B cell (primary cell): ENCODE measurements at regions not wholly inside any gene's neighbourhood (a gene's known extent, or its start where the extent isn't known, plus 50 kb on each side); places are given as distances from the start of the nearest gene placed in this dataset.

Source experiments
- ATAC-seq: fragments of 200-7000 bp; cut with Tn5 transposase; one replicate; pipeline ENCODE4 v1.10.0; 2021; ENCODE audit warnings: low read depth, mild to moderate bottlenecking, moderate number of reproducible peaks, moderate library complexity
- CTCF ChIA-PET: fragments of 350-600 bp; sonication (Branson Sonifier 250); formaldehyde crosslinking; loops from one replicate; lab custom pipeline; 2021; ENCODE audit warnings: antibody characterized with exemption, inconsistent platforms; lab: Charles Lee
- POLR2A ChIA-PET: fragments of 350-600 bp; sonication (Branson Sonifier 250); formaldehyde crosslinking; loops from one replicate; lab custom pipeline; 2021; ENCODE audit warnings: antibody characterized with exemption; lab: Charles Lee
- DNase-seq: peaks from one replicate; pipeline ENCODE4 v3.0.0; 2013
- H2AFZ ChIP-seq: 2 replicates; pipeline ENCODE4 v1.6.1; 2012; ENCODE audit warnings: mild to moderate bottlenecking, low read depth, low read length; ENCODE audit not compliant: insufficient read depth, poor library complexity, severe bottlenecking
- H3K27ac ChIP-seq, 2 donors: 1 replicate in 1 of 2; 2 replicates in 1 of 2; pipeline ENCODE4 v1.5.1; 2012 to 2013; ENCODE audit warnings: low read length in 2 of 2, mild to moderate bottlenecking in 2 of 2, moderate library complexity in 1 of 2
- H3K27me3 ChIP-seq, 4 experiments: fragments of 200-600 bp in 1 of 4; sonication (generic) in 1 of 4; replicated peaks in 1 of 4; 1 replicate in 2 of 4; 2 replicates in 2 of 4; pipeline versions ENCODE4 v1.6.1 to v1.7.0; 2013 to 2016; ENCODE audit warnings: low read length in 3 of 4, mild to moderate bottlenecking in 2 of 4, mixed read lengths in 1 of 4, moderate library complexity in 1 of 4; ENCODE audit not compliant: insufficient read depth in 4 of 4, control insufficient read depth in 3 of 4; ENCODE audit errors: control extremely low read depth in 1 of 4
- H3K36me3 ChIP-seq, 2 experiments: replicated peaks in 1 of 2; 1 replicate in 1 of 2; 2 replicates in 1 of 2; pipeline versions ENCODE4 v1.6.1 to v1.7.1; 2013; ENCODE audit warnings: low read length in 1 of 2; ENCODE audit not compliant: insufficient read depth in 2 of 2, control insufficient read depth in 1 of 2; ENCODE audit errors: control extremely low read depth in 1 of 2, extremely low read depth in 1 of 2
- H3K4me1 ChIP-seq, 2 donors: fragments of 200-600 bp in 1 of 2; sonication (generic) in 1 of 2; 1 replicate in 1 of 2; 2 replicates in 1 of 2; pipeline versions ENCODE4 v1.5.1 to v1.6.1; 2013 to 2017; ENCODE audit warnings: low read length in 2 of 2; ENCODE audit not compliant: control insufficient read depth in 2 of 2, insufficient read depth in 2 of 2
- H3K4me2 ChIP-seq: replicated peaks from 2 replicates; pipeline ENCODE3; 2012; ENCODE audit warnings: mild to moderate bottlenecking, low read depth, low read length; ENCODE audit not compliant: poor library complexity, severe bottlenecking
- H3K4me3 ChIP-seq, 5 experiments: fragments of 200-600 bp in 1 of 5; sonication (generic) in 1 of 5; 1 replicate in 3 of 5; 2 replicates in 2 of 5; pipeline versions ENCODE4 v1.5.1 to v1.7.0; 2011 to 2016; ENCODE audit warnings: low read length in 4 of 5, mild to moderate bottlenecking in 4 of 5, low read depth in 2 of 5, control low read depth in 1 of 5, moderate library complexity in 1 of 5; ENCODE audit not compliant: insufficient read depth in 1 of 5; ENCODE audit errors: control extremely low read depth in 1 of 5, extremely low read depth in 1 of 5
- H3K79me2 ChIP-seq: fragments of 200-600 bp; sonication (generic); one replicate; pipeline ENCODE4 v1.6.0; 2016; ENCODE audit warnings: low read length; ENCODE audit not compliant: control insufficient read depth, insufficient read depth
- H3K9ac ChIP-seq: fragments of 200-600 bp; sonication (generic); 2 replicates; pipeline ENCODE4 v1.6.1; 2017; ENCODE audit warnings: mild to moderate bottlenecking, low read length, moderate library complexity
- H3K9me3 ChIP-seq, 3 donors: one replicate each; pipeline versions ENCODE4 v1.6.1 to v1.7.1; 2013; ENCODE audit warnings: low read length in 2 of 3; ENCODE audit not compliant: control insufficient read depth in 2 of 3, insufficient read depth in 1 of 3; ENCODE audit errors: control extremely low read depth in 1 of 3
- H4K20me1 ChIP-seq: 2 replicates; pipeline ENCODE4 v1.6.0; 2012; ENCODE audit warnings: mild to moderate bottlenecking, low read length; ENCODE audit not compliant: insufficient read depth, control insufficient read depth, poor library complexity, severe bottlenecking
- H3K27ac Mint-ChIP-seq: one replicate; pipeline ENCODE4 v1.8.0; 2021; ENCODE audit warnings: mixed read lengths
- H3K27me3 Mint-ChIP-seq: one replicate; pipeline ENCODE4 v1.8.0; 2021; ENCODE audit warnings: mixed read lengths
- H3K4me1 Mint-ChIP-seq: one replicate; pipeline ENCODE4 v1.8.0; 2021; ENCODE audit warnings: mixed read lengths
- H3K4me3 Mint-ChIP-seq: one replicate; pipeline ENCODE4 v1.8.0; 2021; ENCODE audit warnings: mixed read lengths
- H3K9me3 Mint-ChIP-seq: one replicate; pipeline ENCODE4 v1.8.0; 2022; ENCODE audit warnings: mixed read lengths; ENCODE audit not compliant: insufficient read depth
- EZH2 ChIP-seq: IDR thresholded peaks from 2 replicates; pipeline ENCODE4 v1.6.1; 2012; ENCODE audit warnings: borderline replicate concordance, low read depth, mild to moderate bottlenecking, moderate library complexity, low read length; ENCODE audit not compliant: insufficient read depth, poor library complexity, severe bottlenecking
- WGBS: methylation state at CpG from one replicate; pipeline ENCODE4 v1.1.5; 2013; ENCODE audit warnings: missing lambda C conversion rate; ENCODE audit not compliant: insufficient coverage; 5-methylcytosine and 5-hydroxymethylcytosine counted together
- intact Hi-C: fragments of 100-400 bp; cut with micrococcal nuclease; formaldehyde crosslinking; loops from one replicate; pipeline ENCODE4 v1.10.0; 2022
- TF ChIP-seq, protein P1 (sequence below): fragments of 200-600 bp; IDR thresholded peaks from one replicate; pipeline ENCODE4 v1.8.0; 2022; ENCODE audit warnings: antibody characterized with exemption, mild to moderate bottlenecking

DNA sequence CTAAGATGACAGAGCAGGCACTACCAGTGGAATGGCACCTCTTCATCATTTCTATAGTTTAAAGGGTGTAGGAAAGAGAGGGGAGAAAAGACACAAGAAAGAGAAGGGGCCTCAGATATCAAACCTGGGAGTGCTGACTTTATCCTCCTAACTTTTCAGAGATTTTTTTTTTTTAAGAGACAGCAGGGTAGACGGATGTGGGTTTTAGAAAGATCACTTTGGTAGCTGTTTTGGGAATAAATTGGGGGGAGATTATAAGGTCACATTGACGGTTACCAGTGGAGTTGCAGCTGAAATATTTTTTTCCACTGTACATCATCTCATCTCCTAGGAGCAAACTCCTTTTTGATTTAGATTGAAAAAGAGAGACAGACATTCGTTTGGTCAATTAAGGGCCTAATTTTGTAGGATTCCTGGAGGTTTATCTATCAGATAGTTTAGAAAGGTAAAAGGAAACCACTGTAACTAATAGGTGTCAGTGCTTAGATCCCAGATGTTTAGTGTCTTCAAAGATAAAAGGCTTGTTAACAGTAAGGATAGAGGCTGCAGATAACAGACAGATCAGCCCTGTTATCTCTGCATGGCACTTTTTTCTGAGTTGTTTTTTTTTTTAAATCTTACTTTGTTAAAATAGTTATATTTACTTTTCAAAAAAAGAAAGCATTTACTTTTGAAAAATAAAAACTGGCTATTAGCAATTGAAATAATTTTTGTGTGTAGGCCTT is 1057.0 kb downstream of the IGSF11 start:
- 83% methylated on average over 1 of the region's 3 CpGs for WGBS
- intact Hi-C loops: no loop called here
- H3K79me2 ChIP-seq: no peaks in the 10 kb centered on the region
- no peaks in the 10 kb centered on the region for H4K20me1 ChIP-seq
- no peak overlapping the region for H3K4me3 ChIP-seq
- Mint-ChIP-seq H3K4me3 (no peak overlapping the region), H3K27me3 (no peaks in the 10 kb centered on the region), H3K4me1 (no peaks in the 10 kb centered on the region), H3K27ac (no peak overlapping the region), H3K9me3 (peaks cover under 1% of the 10 kb centered on the region)
- TF ChIP-seq, protein P1, sequence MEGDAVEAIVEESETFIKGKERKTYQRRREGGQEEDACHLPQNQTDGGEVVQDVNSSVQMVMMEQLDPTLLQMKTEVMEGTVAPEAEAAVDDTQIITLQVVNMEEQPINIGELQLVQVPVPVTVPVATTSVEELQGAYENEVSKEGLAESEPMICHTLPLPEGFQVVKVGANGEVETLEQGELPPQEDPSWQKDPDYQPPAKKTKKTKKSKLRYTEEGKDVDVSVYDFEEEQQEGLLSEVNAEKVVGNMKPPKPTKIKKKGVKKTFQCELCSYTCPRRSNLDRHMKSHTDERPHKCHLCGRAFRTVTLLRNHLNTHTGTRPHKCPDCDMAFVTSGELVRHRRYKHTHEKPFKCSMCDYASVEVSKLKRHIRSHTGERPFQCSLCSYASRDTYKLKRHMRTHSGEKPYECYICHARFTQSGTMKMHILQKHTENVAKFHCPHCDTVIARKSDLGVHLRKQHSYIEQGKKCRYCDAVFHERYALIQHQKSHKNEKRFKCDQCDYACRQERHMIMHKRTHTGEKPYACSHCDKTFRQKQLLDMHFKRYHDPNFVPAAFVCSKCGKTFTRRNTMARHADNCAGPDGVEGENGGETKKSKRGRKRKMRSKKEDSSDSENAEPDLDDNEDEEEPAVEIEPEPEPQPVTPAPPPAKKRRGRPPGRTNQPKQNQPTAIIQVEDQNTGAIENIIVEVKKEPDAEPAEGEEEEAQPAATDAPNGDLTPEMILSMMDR: no peak
- no peak for TF ChIP-seq EZH2
- POLR2A ChIA-PET: no interaction called here
- no peak overlapping the region for H3K9ac ChIP-seq
- no peak overlapping the region for H3K27ac ChIP-seq
- no peaks in the 10 kb centered on the region for H3K27me3 ChIP-seq
- no peak overlapping the region for H3K4me2 ChIP-seq
- ATAC-seq: no peak
- no peaks in the 10 kb centered on the region for H3K36me3 ChIP-seq
- no peak for DNase-seq
- CTCF ChIA-PET: no interaction called here
- H3K4me1 ChIP-seq: no peaks in the 10 kb centered on the region
- no peaks in the 10 kb centered on the region for H3K9me3 ChIP-seq
- no peak overlapping the region for H2AFZ ChIP-seq

DNA sequence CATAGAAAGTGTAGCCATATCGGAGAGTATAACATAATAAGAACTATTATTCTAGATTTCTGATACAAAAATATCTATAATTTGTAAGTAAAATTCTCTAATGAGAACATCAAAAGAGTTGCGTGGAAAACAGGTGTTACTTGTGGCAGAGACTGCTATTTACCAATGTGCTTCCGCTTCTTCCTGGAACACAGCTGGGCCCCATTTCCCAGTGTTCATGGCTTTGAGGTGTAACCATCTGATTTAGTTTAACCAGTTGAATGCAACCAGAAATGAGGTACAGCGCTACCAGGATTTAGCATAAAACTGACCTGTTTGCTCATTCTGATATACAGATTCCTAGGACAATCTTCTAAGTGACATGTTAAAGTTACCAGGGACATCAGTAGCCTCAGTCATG is 1055.2 kb downstream of the IGSF11 start:
- H2AFZ ChIP-seq: no peak overlapping the region
- no peak for ATAC-seq
- Mint-ChIP-seq H3K9me3 (no peaks in the 10 kb centered on the region), H3K27me3 (no peaks in the 10 kb centered on the region), H3K4me3 (no peak overlapping the region), H3K27ac (no peak overlapping the region), H3K4me1 (no peaks in the 10 kb centered on the region)
- no peaks in the 10 kb centered on the region for H4K20me1 ChIP-seq
- no peak overlapping the region for H3K27ac ChIP-seq
- H3K36me3 ChIP-seq: no peaks in the 10 kb centered on the region
- H3K27me3 ChIP-seq: no peaks in the 10 kb centered on the region
- ChIA-PET POLR2A (no interaction called here), CTCF (no interaction called here)
- H3K4me1 ChIP-seq: no peaks in the 10 kb centered on the region
- no peak overlapping the region for H3K4me3 ChIP-seq
- no peaks in the 10 kb centered on the region for H3K79me2 ChIP-seq
- H3K9ac ChIP-seq: no peak overlapping the region
- intact Hi-C loops: no loop called here
- no peaks in the 10 kb centered on the region for H3K9me3 ChIP-seq
- TF ChIP-seq, protein P1: no peak
- TF ChIP-seq EZH2: no peak
- H3K4me2 ChIP-seq: no peak overlapping the region
- DNase-seq: no peak
- 100% methylated on average over 2 of the region's 4 CpGs for WGBS
